ENCODE measurements at regions not wholly inside any gene's neighbourhood (a gene's known extent, or its start where the extent isn't known, plus 50 kb on each side); places are given as distances from the start of the nearest gene placed in this dataset.

GRCh38 chr7:45514944-45515343, 59.2 kb upstream of the ADCY1 start:
- Histone ChIP-seq H3K27ac (ENCODE audit: low read depth) (no peak overlapping the region), H3K36me3 (ENCODE audit: insufficient read depth) (no peaks in the 10 kb centered on the region), H4K20me1 (replicated peaks; ENCODE audit: insufficient read depth) (no peaks in the 10 kb centered on the region), H3K9me2 (ENCODE audit: insufficient read depth) (peaks cover 5% of the 10 kb centered on the region), H3F3A (replicated peaks; ENCODE audit: low read depth) (no peaks in the 10 kb centered on the region), H3K27me3 (ENCODE audit: insufficient read depth) (no peaks in the 10 kb centered on the region), H3K79me2 (replicated peaks; ENCODE audit: insufficient read depth) (no peaks in the 10 kb centered on the region), H3K4me3 (no peak overlapping the region), H3K4me2 (no peak overlapping the region), H2AFZ (no peak overlapping the region), H3K4me1 (ENCODE audit: insufficient read depth) (peaks cover 7% of the 10 kb centered on the region; the same call in 1 of the 2 replicates)
- Mint-ChIP-seq H3K36me3 (ENCODE audit: low read depth) (peaks cover 15% of the 10 kb centered on the region), H3K4me1 (peaks cover 11% of the 10 kb centered on the region), H3K27ac (no peak overlapping the region), H3K4me3 (no peak overlapping the region), H3K27me3 (ENCODE audit: insufficient read depth, low read depth, poor library complexity) (peaks cover 8% of the 10 kb centered on the region), H3K9me3 (peaks cover 31% of the 10 kb centered on the region)
- ATAC-seq (no peak), DNase-seq (ENCODE audit: low spot score) (peak; percentile 7)
- TF ChIP-seq NANOG (IDR thresholded peaks at IDR 0.05; ENCODE audit: borderline replicate concordance) (no peak), EZH2phosphoT487 (IDR thresholded peaks at IDR 0.05; ENCODE audit: unreplicated experiment) (no peak), ZNF462 (CRISPR knock-in tag; IDR thresholded peaks at IDR 0.05) (no peak), ETS1 (IDR thresholded peaks at IDR 0.05) (no peak), POLR2AphosphoS5 (IDR thresholded peaks at IDR 0.05; ENCODE audit: low read depth) (no peak), EZH2 (IDR thresholded peaks at IDR 0.05; ENCODE audit: low read depth, unreplicated experiment) (no peak), REST (IDR thresholded peaks at IDR 0.05; ENCODE audit: unreplicated experiment) (no peak), CREB1 (CRISPR knock-in tag; IDR thresholded peaks at IDR 0.05; ENCODE audit: low read depth) (no peak), JUNB (IDR thresholded peaks at IDR 0.05; ENCODE audit: unreplicated experiment) (no peak), STAT1 (IDR thresholded peaks at IDR 0.05; ENCODE audit: unreplicated experiment) (no peak), CTCF (conservative IDR thresholded peaks at IDR 0.05; ENCODE audit: low read depth in 2 of 2) (no peak), ZNF114 (CRISPR knock-in tag; IDR thresholded peaks at IDR 0.05) (no peak), ZNF331 (CRISPR knock-in tag; IDR thresholded peaks at IDR 0.05; ENCODE audit: low read depth) (no peak)

All from GM23338 (cell line).